Common myeloid progenitor, CD34-positive (primary cell): ENCODE measurements at regions not wholly inside any gene's neighbourhood (a gene's known extent, or its start where the extent isn't known, plus 50 kb on each side); places are given as distances from the start of the nearest gene placed in this dataset.

Experiments used
- CTCF ChIA-PET: fragments of 350-600 bp; sonication (Branson Sonifier 250); formaldehyde crosslinking; loops from one replicate; lab custom pipeline; 2021; ENCODE audit warnings: antibody characterized with exemption; lab: Charles Lee
- POLR2A ChIA-PET: fragments of 350-600 bp; sonication (Branson Sonifier 250); formaldehyde crosslinking; loops from one replicate; lab custom pipeline; 2021; ENCODE audit warnings: antibody characterized with exemption; lab: Charles Lee
- DNase-seq, 3 donors: peaks; one replicate each; pipeline versions ENCODE4 v3.0.0 to v3.0.0-alpha.2; 2013
- H3K27ac ChIP-seq, 2 experiments: 1 replicate in 1 of 2; 2 replicates in 1 of 2; pipeline ENCODE4 v1.7.0; 2013; ENCODE audit warnings: inconsistent platforms in 2 of 2, low read length in 2 of 2, mild to moderate bottlenecking in 2 of 2, low read depth in 1 of 2, moderate library complexity in 1 of 2; ENCODE audit not compliant: severe bottlenecking in 2 of 2, insufficient read depth in 1 of 2, poor library complexity in 1 of 2
- H3K27me3 ChIP-seq, 5 experiments: replicated peaks in 2 of 5; 1 replicate in 3 of 5; 2 replicates in 2 of 5; pipeline versions ENCODE4 v1.6.1 to v1.7.0; 2013; ENCODE audit warnings: low read length in 4 of 5, mild to moderate bottlenecking in 2 of 5, moderate library complexity in 2 of 5, inconsistent platforms in 1 of 5; ENCODE audit not compliant: insufficient read depth in 5 of 5, control insufficient read depth in 4 of 5
- H3K36me3 ChIP-seq, 4 experiments: 1 replicate in 2 of 4; 2 replicates in 2 of 4; pipeline versions ENCODE4 v1.6.1 to v1.7.0; 2013; ENCODE audit warnings: low read length in 3 of 4, control low read depth in 1 of 4, mild to moderate bottlenecking in 1 of 4; ENCODE audit not compliant: control insufficient read depth in 4 of 4, insufficient read depth in 4 of 4
- H3K4me1 ChIP-seq, 4 experiments: 1 replicate in 3 of 4; 2 replicates in 1 of 4; pipeline versions ENCODE4 v1.6.1 to v1.7.1; 2013; ENCODE audit warnings: low read length in 3 of 4, mild to moderate bottlenecking in 3 of 4, control low read depth in 1 of 4, inconsistent platforms in 1 of 4, moderate library complexity in 1 of 4; ENCODE audit not compliant: control insufficient read depth in 4 of 4, insufficient read depth in 4 of 4; ENCODE audit errors: control extremely low read depth in 1 of 4
- H3K4me3 ChIP-seq, 7 experiments: 1 replicate in 4 of 7; 2 replicates in 3 of 7; pipeline versions ENCODE4 v1.5.1 to v1.7.0; 2013; ENCODE audit warnings: mild to moderate bottlenecking in 7 of 7, low read length in 6 of 7, moderate library complexity in 6 of 7, inconsistent platforms in 2 of 7, low read depth in 2 of 7, control low read depth in 1 of 7; ENCODE audit not compliant: insufficient read depth in 4 of 7, control insufficient read depth in 1 of 7; ENCODE audit errors: extremely low read depth in 1 of 7
- H3K9me3 ChIP-seq, 5 experiments: 1 replicate in 4 of 5; 2 replicates in 1 of 5; pipeline versions ENCODE4 v1.6.1 to v1.7.1; 2013; ENCODE audit warnings: low read length in 4 of 5, mild to moderate bottlenecking in 2 of 5, inconsistent platforms in 1 of 5, low read depth in 1 of 5, moderate library complexity in 1 of 5; ENCODE audit not compliant: control insufficient read depth in 4 of 5, insufficient read depth in 2 of 5; ENCODE audit errors: control extremely low read depth in 1 of 5
- WGBS: methylation state at CpG from one replicate; pipeline ENCODE4 v1.1.5; 2013; ENCODE audit not compliant: insufficient coverage; 5-methylcytosine and 5-hydroxymethylcytosine counted together

DNA sequence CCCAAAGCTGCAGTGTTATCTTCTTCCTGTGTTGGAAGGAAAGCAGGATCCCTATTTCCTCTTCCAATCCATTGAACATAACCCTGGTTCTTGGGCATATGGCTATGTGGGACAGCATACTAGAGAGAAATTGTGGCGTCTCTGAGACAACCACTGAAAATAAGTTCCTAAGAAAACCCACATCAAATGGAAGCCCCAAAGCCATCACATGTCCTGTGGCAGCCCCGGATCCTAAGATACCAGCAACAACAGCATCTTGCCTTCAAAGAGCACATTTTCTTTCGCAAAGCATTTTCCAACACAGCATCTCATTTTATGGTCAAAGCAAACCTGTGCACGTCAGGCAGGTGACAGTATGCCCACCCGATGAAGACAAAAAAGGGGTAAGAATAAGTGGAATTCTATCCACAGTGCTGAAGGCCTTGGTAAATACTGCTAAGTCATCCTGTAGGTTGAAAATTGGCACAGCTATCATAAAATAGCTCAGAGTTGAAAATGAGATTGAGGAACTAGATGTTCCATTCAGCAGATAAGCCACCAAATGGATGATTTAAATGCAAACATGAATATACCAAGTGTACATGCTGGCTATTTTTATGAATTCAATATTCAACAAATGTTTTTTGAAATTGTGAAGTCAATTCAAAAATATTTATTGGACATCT is 232.2 kb downstream of the DLEU7 start:
- WGBS, result 48% methylated on average over 2 of the region's 5 CpGs
- Histone ChIP-seq H3K9me3 (no peaks in the 10 kb centered on the region), H3K4me1 (peaks cover 4 to 17% (median 9%) of the 10 kb centered on the region in 4 experiments), H3K36me3 (no peaks in the 10 kb centered on the region), H3K27me3 (no peaks in the 10 kb centered on the region), H3K27ac (no peak overlapping the region), H3K4me3 (no peak overlapping the region)
- peak; percentile 32 to 79 (median 71) for DNase-seq
- POLR2A ChIA-PET, result no interaction called here
- CTCF ChIA-PET, result no interaction called here

DNA sequence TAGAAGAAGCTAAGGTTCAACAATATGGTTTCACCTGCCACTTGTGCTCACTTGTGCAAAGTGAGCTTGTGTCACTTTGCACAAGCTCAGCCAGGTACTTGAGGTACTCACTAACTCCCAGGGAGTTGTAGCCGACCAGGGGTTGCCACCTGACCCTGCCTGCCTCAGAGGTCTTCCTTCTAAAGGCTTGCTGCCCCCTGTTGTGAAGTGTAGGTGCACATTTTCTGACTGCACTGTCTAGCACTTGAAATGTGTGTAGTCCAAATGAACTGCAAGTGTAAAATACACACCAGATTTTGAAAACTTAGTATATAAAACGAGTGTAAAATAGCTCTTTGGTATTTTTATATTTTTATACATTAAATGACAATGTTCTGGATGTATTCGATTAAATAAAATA is 230.8 kb downstream of the DLEU7 start:
- peaks cover 10 to 26% (median 16%) of the 10 kb centered on the region in 4 experiments for H3K4me1 ChIP-seq
- H3K36me3 ChIP-seq, result no peaks in the 10 kb centered on the region
- no peaks in the 10 kb centered on the region for H3K9me3 ChIP-seq
- H3K27ac ChIP-seq, result no peak overlapping the region
- no peak for DNase-seq
- H3K27me3 ChIP-seq, result no peaks in the 10 kb centered on the region
- CTCF ChIA-PET, result interaction anchor here (0.9 kb wide), 1 partner anchor 9 kb away, joined by 3 read pairs; no protein-coding TSS in a partner anchor
- H3K4me3 ChIP-seq, result no peak overlapping the region
- POLR2A ChIA-PET, result no interaction called here
- 100% methylated on average over 1 of the region's 3 CpGs for WGBS

DNA sequence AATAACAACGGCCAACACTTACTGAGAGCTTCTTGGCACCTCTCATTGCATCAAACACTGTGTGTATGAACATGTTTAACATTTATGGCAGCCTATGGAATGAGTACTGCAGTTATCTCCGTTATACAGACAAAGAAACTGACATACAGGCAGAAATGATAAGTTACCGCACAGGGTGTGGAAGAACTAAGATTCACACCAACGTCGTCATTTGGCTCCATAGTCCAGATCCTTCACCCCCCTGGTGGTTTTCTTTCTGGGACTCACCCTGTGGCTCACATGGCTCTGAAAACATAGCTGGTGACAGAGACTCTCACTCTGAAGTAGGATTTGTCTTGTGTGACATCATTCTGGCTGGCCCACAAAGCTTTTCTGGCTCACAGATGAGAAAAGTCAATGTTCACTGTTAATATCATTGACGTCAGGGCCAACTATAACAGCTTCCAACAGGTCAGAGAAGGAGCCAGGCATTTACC is 230.1 kb downstream of the DLEU7 start:
- Histone ChIP-seq H3K27ac (no peak overlapping the region), H3K36me3 (no peaks in the 10 kb centered on the region), H3K4me1 (peaks cover 10 to 26% (median 16%) of the 10 kb centered on the region in 4 experiments), H3K27me3 (no peaks in the 10 kb centered on the region), H3K9me3 (no peaks in the 10 kb centered on the region), H3K4me3 (no peak overlapping the region)
- WGBS, result 91% methylated on average over 5 of the region's 6 CpGs
- ChIA-PET CTCF (interaction anchor here (1.0 kb wide), 1 partner anchor 94 kb away, joined by 3 read pairs; no protein-coding TSS in a partner anchor), POLR2A (no interaction called here)
- peak; percentile 72 to 86 (median 75) for DNase-seq

DNA sequence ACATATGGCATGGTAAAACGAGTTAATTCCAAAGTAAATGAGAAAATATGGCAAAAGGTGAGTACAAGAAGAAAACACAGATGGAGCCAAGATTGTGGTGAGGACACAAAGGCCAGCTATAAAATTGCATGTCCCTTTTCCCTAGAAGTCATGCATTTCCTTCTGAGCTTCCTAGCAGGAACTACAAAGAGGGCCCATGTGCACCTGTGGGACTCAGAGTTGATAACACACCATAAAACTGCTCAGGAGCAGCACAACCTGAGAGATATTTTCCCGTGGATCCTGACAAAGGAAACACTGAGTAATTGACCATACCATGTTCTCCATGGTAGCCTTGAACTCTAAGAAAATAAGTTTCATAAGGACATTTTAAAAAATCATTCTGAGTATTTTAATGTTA is 228.3 kb downstream of the DLEU7 start:
- H3K4me1 ChIP-seq, result peaks cover 10 to 26% (median 16%) of the 10 kb centered on the region in 4 experiments
- DNase-seq, result no peak
- H3K27ac ChIP-seq, result no peak overlapping the region
- no peaks in the 10 kb centered on the region for H3K9me3 ChIP-seq
- H3K27me3 ChIP-seq, result no peaks in the 10 kb centered on the region
- ChIA-PET CTCF (no interaction called here), POLR2A (no interaction called here)
- no peak overlapping the region for H3K4me3 ChIP-seq
- H3K36me3 ChIP-seq, result no peaks in the 10 kb centered on the region
- 80% methylated on average over 1 of the region's 2 CpGs for WGBS

DNA sequence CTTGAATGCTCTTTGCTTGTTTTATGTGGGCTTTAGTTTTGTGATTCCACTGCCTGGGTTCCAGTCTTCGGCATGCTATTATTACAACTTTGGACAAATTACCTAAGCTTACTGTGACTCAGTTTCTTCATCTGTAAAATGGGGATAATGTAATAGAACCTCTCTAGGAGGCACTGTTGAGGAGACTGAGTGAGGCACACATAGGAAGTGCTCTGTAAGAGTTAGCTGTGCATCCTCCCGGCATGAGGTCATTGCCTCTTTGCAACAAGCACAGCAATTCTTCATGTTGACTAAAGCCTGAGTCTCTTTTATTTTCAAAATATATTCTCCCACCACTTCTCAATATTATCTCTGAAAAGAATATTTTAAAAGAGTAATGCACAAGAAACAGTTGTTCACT is 227.4 kb downstream of the DLEU7 start:
- ChIA-PET CTCF (no interaction called here), POLR2A (interaction anchor here (0.6 kb wide), 1 partner anchor 31 kb away, joined by 8 read pairs; no protein-coding TSS in a partner anchor)
- Histone ChIP-seq H3K4me1 (peaks cover 10 to 21% (median 15%) of the 10 kb centered on the region in 4 experiments), H3K27me3 (no peaks in the 10 kb centered on the region), H3K4me3 (no peak overlapping the region), H3K27ac (no peak overlapping the region), H3K36me3 (no peaks in the 10 kb centered on the region), H3K9me3 (no peaks in the 10 kb centered on the region)
- 100% methylated on average over 1 of the region's 2 CpGs for WGBS
- no peak for DNase-seq

DNA sequence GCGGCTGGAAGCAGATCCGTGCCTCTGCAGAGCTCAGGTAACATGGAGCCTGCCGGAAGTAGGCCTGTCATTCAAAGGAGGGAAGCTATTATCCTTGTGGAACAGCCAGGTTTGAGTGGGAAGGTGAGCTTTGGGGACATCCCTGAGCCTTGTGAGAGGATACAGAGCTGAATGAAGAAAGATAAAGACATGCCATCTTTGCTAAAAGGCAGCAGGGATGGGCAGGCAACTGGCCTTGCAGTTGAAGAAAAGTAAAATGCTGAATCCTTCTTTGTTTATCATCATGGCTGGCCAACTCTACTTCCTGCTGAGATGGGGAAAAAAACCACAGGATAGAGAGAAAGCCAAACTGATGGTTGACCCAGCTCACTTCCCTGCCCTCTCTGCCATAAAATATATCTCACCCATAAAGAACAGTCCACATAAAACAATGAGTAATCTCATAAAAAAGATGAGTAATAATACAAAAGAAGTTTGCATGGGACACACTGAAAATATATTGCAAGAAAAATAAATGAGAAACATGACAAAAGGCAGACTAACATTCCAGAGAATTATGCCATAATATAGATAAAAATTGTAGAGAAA is 226.3 kb downstream of the DLEU7 start:
- Histone ChIP-seq H3K27me3 (no peaks in the 10 kb centered on the region), H3K27ac (no peak overlapping the region), H3K4me3 (peak overlapping the region in 1 of 7 experiments; percentile 5), H3K4me1 (peaks cover 5 to 9% (median 7%) of the 10 kb centered on the region in 4 experiments), H3K36me3 (no peaks in the 10 kb centered on the region), H3K9me3 (no peaks in the 10 kb centered on the region)
- DNase-seq, result peak in 1 of 3 donors; percentile 13
- POLR2A ChIA-PET, result no interaction called here
- CTCF ChIA-PET, result interaction anchor here (1.0 kb wide), 1 partner anchor 14 kb away, joined by 3 read pairs; no protein-coding TSS in a partner anchor
- WGBS, result 100% methylated on average over 3 of the region's 3 CpGs

DNA sequence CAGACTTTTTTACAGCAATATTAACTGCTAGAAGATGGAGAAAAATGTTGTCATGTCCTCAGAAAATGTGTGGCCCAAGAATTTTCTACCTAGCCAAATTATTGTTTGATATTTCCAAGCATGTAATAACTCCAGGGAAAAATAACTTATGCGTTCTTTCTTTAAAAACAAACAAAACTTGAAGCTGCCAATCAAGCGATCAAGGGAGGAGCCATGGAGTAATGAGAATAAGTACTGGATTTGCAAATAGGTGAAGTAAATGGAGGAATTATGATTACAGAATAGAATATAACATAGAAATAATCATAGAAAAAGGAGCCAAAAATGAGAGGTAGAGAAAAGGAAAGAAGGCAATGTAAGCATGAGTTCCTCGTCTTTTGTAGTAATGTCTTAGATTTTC is 225.3 kb downstream of the DLEU7 start:
- Histone ChIP-seq H3K9me3 (no peaks in the 10 kb centered on the region), H3K27ac (no peak overlapping the region), H3K4me3 (no peak overlapping the region), H3K36me3 (no peaks in the 10 kb centered on the region), H3K4me1 (peaks cover 5 to 9% (median 6%) of the 10 kb centered on the region in 4 experiments), H3K27me3 (no peaks in the 10 kb centered on the region)
- WGBS, result 100% methylated on average over 1 of the region's 3 CpGs
- CTCF ChIA-PET, result interaction anchor here (1.0 to 1.1 kb wide), 2 partner anchors 15 to 33 kb away, joined by 3 to 5 read pairs; no protein-coding TSS in a partner anchor
- DNase-seq, result no peak
- POLR2A ChIA-PET, result no interaction called here
